Large intestine (tissue), 3 donors: ENCODE measurements at regions not wholly inside any gene's neighbourhood (a gene's known extent, or its start where the extent isn't known, plus 50 kb on each side); places are given as distances from the start of the nearest gene placed in this dataset.

ENCODE experiments used
- DNase-seq, 2 donors: peaks; one replicate each; pipeline versions ENCODE4 v3.0.0 to v3.0.0-alpha.2; 2013
- H3K27ac ChIP-seq: one replicate; pipeline ENCODE4 v1.5.1; 2013; ENCODE audit warnings: low read length
- H3K27me3 ChIP-seq: 2 replicates; pipeline ENCODE4 v1.6.1; 2013; ENCODE audit warnings: low read length; ENCODE audit not compliant: control insufficient read depth, insufficient read depth
- H3K36me3 ChIP-seq: 2 replicates; pipeline ENCODE4 v1.6.1; 2013; ENCODE audit warnings: low read length; ENCODE audit not compliant: control insufficient read depth, insufficient read depth
- H3K4me1 ChIP-seq: one replicate; pipeline ENCODE4 v1.6.1; 2013; ENCODE audit warnings: low read length; ENCODE audit not compliant: control insufficient read depth, insufficient read depth
- H3K4me3 ChIP-seq: one replicate; pipeline ENCODE4 v1.5.1; 2013; ENCODE audit warnings: low read length
- H3K9me3 ChIP-seq: one replicate; pipeline ENCODE4 v1.6.1; 2013; ENCODE audit warnings: mild to moderate bottlenecking, low read depth, low read length, moderate library complexity; ENCODE audit not compliant: control insufficient read depth
- WGBS: methylation state at CpG from one replicate; pipeline ENCODE4 v1.1.5; 2013; ENCODE audit warnings: low lambda C conversion rate; ENCODE audit not compliant: insufficient coverage; 5-methylcytosine and 5-hydroxymethylcytosine counted together

GRCh38 chr18:65365245-65365980 lies 385.4 kb upstream of the CDH7 start:
- no peak overlapping the region for H3K4me3 ChIP-seq
- no peak for DNase-seq
- H3K9me3 ChIP-seq: no peaks in the 10 kb centered on the region
- H3K36me3 ChIP-seq: no peaks in the 10 kb centered on the region
- H3K4me1 ChIP-seq: no peaks in the 10 kb centered on the region
- WGBS: no CpG with 5 or more reads among the region's 1 CpG
- no peak overlapping the region for H3K27ac ChIP-seq
- no peaks in the 10 kb centered on the region for H3K27me3 ChIP-seq

DNA sequence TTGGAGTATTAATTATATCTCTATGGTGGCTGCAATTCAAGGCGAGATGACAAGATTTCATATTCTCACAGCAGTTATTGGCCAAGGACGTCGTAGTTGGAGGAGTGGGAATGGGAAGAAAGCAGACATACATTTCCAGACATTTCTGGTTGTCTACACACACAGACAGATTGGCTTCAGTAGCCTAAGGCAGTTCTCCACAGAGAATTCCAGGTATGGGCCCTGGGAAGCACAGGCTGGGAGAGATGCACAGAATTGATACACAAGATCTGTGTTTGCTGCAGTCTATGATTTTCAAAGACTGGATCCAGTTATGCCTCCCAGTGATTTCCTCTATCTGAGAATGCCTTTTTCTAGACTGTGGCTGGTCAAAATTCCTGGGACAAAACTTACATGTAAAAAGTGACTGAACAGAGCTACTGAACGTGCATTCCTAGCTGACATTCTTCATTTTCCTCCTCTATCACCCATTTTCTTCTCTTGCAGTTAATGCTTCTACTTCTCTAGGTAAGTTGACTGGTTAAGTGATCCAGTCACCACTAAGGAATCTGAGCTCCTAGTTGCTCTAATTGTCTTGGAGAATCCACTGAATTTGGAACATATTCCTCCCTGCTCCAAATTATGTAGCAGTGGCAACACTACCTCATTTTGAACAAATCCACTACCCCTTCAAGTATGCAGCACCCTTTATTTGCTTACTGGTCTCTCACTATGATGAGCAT lies 386.7 kb upstream of the CDH7 start:
- no peaks in the 10 kb centered on the region for H3K9me3 ChIP-seq
- no peaks in the 10 kb centered on the region for H3K27me3 ChIP-seq
- WGBS: 75% methylated on average over 1 of the region's 4 CpGs
- no peak overlapping the region for H3K4me3 ChIP-seq
- no peak overlapping the region for H3K27ac ChIP-seq
- no peaks in the 10 kb centered on the region for H3K36me3 ChIP-seq
- DNase-seq: no peak
- no peaks in the 10 kb centered on the region for H3K4me1 ChIP-seq

- Histone ChIP-seq H3K4me1 (no peaks in the 10 kb centered on the region), H3K36me3 (no peaks in the 10 kb centered on the region), H3K27me3 (no peaks in the 10 kb centered on the region), H3K4me3 (no peak overlapping the region), H3K9me3 (no peaks in the 10 kb centered on the region), H3K27ac (no peak overlapping the region)
- no peak for DNase-seq
- WGBS: no CpG with 5 or more reads among the region's 3 CpGs
Observed at GRCh38 chr18:65363011-65363410, 387.8 kb upstream of the CDH7 start.

DNA sequence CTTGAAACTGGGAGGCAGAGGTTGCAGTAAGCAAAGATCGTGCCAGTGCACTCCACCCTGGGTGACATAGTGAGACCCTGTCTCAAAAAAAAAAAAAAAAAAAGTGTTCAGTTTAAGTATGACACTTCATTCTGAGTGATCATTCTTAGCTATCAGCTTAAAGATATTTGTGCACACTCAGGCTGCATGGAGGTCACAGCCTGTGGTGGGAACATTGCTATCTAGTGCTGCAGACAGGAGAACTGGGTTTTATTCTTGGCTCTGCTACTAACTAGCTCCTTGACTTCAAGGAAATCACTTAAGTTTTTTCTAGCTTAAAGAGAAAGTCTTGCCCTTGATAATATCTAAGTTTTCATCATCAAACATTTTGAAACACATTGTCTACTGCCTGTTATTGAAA lies 391.3 kb upstream of the CDH7 start:
- Histone ChIP-seq H3K27ac (no peak overlapping the region), H3K4me3 (no peak overlapping the region), H3K36me3 (no peaks in the 10 kb centered on the region), H3K4me1 (no peaks in the 10 kb centered on the region), H3K9me3 (no peaks in the 10 kb centered on the region), H3K27me3 (no peaks in the 10 kb centered on the region)
- DNase-seq: no peak
- no CpG with 5 or more reads among the region's 1 CpG for WGBS

DNA sequence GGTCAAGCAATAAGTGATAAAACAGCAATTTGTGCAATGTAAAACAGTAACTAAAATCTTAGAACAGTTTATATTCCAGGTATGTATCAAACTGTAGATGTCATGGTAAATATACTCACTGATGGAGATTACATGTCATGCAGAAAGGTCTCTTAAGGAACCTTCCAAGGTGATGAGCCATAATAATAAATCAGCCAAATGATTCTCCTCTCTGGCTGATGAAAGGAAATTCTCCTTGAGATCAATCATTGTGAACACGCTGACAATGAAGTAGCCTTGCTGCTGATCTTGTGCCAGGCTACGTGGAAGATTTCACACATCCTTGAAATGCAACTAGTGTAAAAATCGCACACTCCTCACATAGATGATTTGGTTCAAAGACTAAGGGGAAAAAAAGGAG lies 392.5 kb upstream of the CDH7 start:
- no peak overlapping the region for H3K27ac ChIP-seq
- H3K9me3 ChIP-seq: no peaks in the 10 kb centered on the region
- no peak for DNase-seq
- no peaks in the 10 kb centered on the region for H3K36me3 ChIP-seq
- 100% methylated on average over 2 of the region's 3 CpGs for WGBS
- no peak overlapping the region for H3K4me3 ChIP-seq
- no peaks in the 10 kb centered on the region for H3K4me1 ChIP-seq
- no peaks in the 10 kb centered on the region for H3K27me3 ChIP-seq

DNA sequence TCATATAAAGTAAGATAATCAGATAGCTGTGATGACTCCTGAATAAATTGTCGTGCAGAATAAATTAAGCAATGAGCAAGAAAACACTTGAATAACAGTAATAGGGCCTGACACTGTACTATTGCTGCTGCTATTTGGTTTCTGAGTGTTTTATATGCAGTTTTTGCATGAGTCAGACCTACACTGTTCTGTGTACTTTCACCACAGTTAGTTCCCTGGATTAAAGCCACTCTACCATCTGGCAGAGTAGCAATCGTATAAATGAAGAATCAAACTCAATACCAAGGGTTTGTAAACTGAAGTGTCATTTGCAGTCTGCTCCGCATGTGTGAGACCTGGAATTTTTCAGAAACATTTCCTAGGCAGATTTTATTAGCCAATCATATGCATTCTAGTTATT lies 398.6 kb upstream of the CDH7 start:
- H3K27ac ChIP-seq: no peak overlapping the region
- H3K36me3 ChIP-seq: no peaks in the 10 kb centered on the region
- H3K9me3 ChIP-seq: no peaks in the 10 kb centered on the region
- DNase-seq: no peak
- no peaks in the 10 kb centered on the region for H3K4me1 ChIP-seq
- no peaks in the 10 kb centered on the region for H3K27me3 ChIP-seq
- no CpG with 5 or more reads among the region's 3 CpGs for WGBS
- H3K4me3 ChIP-seq: no peak overlapping the region

- Histone ChIP-seq H3K36me3 (no peaks in the 10 kb centered on the region), H3K4me1 (no peaks in the 10 kb centered on the region), H3K9me3 (no peaks in the 10 kb centered on the region), H3K27me3 (no peaks in the 10 kb centered on the region), H3K27ac (no peak overlapping the region), H3K4me3 (no peak overlapping the region)
- no peak for DNase-seq
- 100% methylated on average over 1 of the region's 2 CpGs for WGBS
Observed at GRCh38 chr18:65349635-65350034, 401.2 kb upstream of the CDH7 start.

DNA sequence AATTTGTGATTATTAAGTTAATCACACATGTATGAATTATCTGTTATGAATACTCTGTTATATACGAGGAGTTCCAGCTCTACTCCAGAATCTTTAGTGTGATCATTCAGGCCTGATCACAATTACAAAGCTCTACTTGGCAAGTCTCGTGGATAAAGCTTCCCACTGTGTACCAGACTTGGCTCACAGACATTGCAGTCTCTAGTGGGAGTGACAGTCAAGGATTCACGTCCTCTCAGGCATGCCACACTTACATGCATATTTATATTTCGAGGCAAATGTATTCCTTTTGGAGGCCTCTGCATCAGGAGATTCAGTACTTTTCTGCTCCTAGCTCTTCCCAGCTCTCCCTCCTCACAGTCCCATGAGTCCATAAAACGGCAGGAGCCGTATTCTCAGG lies 403.4 kb upstream of the CDH7 start:
- Histone ChIP-seq H3K4me3 (no peak overlapping the region), H3K9me3 (no peaks in the 10 kb centered on the region), H3K27ac (no peak overlapping the region), H3K4me1 (no peaks in the 10 kb centered on the region), H3K27me3 (no peaks in the 10 kb centered on the region), H3K36me3 (no peaks in the 10 kb centered on the region)
- WGBS: no CpG with 5 or more reads among the region's 6 CpGs
- no peak for DNase-seq

DNA sequence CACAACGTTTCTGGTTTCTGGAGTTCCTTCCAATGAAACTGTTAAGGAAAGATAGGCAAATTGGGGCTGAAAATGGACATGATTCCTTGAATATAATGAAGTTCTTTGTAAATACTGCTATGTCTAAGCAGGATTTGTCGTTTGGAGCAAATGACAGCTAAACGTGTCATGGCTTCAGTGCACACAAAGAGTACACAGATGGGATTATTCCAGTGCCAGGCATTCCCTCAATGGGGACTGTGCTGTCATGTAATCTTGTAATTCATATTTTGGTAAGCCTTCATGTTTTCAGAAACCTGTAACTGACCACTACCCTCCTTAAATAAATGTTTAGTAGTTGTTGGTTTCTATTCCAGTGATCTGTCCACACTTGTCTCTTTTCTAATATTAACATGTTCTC lies 404.7 kb upstream of the CDH7 start:
- no peak overlapping the region for H3K27ac ChIP-seq
- DNase-seq: no peak
- no peaks in the 10 kb centered on the region for H3K27me3 ChIP-seq
- no peaks in the 10 kb centered on the region for H3K36me3 ChIP-seq
- H3K4me3 ChIP-seq: no peak overlapping the region
- no peaks in the 10 kb centered on the region for H3K4me1 ChIP-seq
- WGBS: no CpG with 5 or more reads among the region's 3 CpGs
- H3K9me3 ChIP-seq: no peaks in the 10 kb centered on the region

- 100% methylated on average over 1 of the region's 5 CpGs for WGBS
- no peak for DNase-seq
- Histone ChIP-seq H3K9me3 (no peaks in the 10 kb centered on the region), H3K4me1 (no peaks in the 10 kb centered on the region), H3K4me3 (no peak overlapping the region), H3K27ac (no peak overlapping the region), H3K27me3 (no peaks in the 10 kb centered on the region), H3K36me3 (no peaks in the 10 kb centered on the region)
Observed at GRCh38 chr18:65343571-65343970, 407.2 kb upstream of the CDH7 start.

DNA sequence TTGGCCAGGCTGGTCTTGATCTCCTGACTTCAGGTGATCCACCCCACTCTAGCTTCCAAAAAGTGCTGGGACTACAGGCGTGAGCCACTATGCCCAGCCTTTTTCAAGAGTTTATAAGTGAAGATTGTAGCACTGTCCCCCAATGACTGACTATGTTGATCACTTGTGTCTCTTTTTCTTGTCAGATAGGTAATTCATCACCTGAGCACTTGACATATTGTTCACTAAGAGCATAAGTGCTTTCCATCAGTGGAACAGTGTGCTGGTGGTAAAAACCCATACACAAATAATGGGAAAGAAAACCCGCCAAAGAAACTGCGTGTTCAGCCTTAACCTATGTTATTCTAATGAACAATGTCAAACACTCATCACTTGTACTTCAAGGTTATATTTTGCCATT lies 414.4 kb upstream of the CDH7 start:
- H3K36me3 ChIP-seq: no peaks in the 10 kb centered on the region
- DNase-seq: no peak
- no peaks in the 10 kb centered on the region for H3K4me1 ChIP-seq
- H3K27ac ChIP-seq: no peak overlapping the region
- no peaks in the 10 kb centered on the region for H3K27me3 ChIP-seq
- H3K9me3 ChIP-seq: no peaks in the 10 kb centered on the region
- no peak overlapping the region for H3K4me3 ChIP-seq
- WGBS: 90% methylated on average over 2 of the region's 3 CpGs
